Immature natural killer cell (primary cell): ENCODE measurements at regions not wholly inside any gene's neighbourhood (a gene's known extent, or its start where the extent isn't known, plus 50 kb on each side); places are given as distances from the start of the nearest gene placed in this dataset.
"Not testable (repeated sequence)": the region's sequence is repeated elsewhere in the genome, so short reads cannot be mapped to it uniquely, and the experiment has no call there.

ENCODE experiments used
- DNase-seq, 3 donors: peaks; one replicate each; pipeline ENCODE4 v3.0.0; 2022; ENCODE audit warnings: mixed read lengths in 1 of 3
- H3K27ac Mint-ChIP-seq, 6 donors: one replicate each; pipeline ENCODE4 v1.8.0; 2020; ENCODE audit warnings: mixed read lengths in 6 of 6, mild to moderate bottlenecking in 5 of 6, inconsistent platforms in 4 of 6, moderate library complexity in 3 of 6
- H3K27me3 Mint-ChIP-seq, 3 donors: one replicate each; pipeline ENCODE4 v1.8.0; 2020 to 2021; ENCODE audit warnings: low read depth in 3 of 3, mild to moderate bottlenecking in 3 of 3, mixed read lengths in 3 of 3, moderate library complexity in 3 of 3, inconsistent platforms in 1 of 3
- H3K36me3 Mint-ChIP-seq, 3 donors: one replicate each; pipeline ENCODE4 v1.8.0; 2020; ENCODE audit warnings: mixed read lengths in 3 of 3, inconsistent platforms in 2 of 3, mild to moderate bottlenecking in 2 of 3
- H3K4me1 Mint-ChIP-seq, 2 donors: one replicate each; pipeline ENCODE4 v1.8.0; 2020; ENCODE audit warnings: inconsistent platforms in 2 of 2, mild to moderate bottlenecking in 2 of 2, mixed read lengths in 2 of 2, moderate library complexity in 1 of 2
- H3K4me3 Mint-ChIP-seq, 5 donors: one replicate each; pipeline ENCODE4 v1.8.0; 2020; ENCODE audit warnings: mild to moderate bottlenecking in 5 of 5, mixed read lengths in 5 of 5, inconsistent platforms in 3 of 5, moderate library complexity in 3 of 5
- H3K9me3 Mint-ChIP-seq, 6 donors: one replicate each; pipeline ENCODE4 v1.8.0; 2020; ENCODE audit warnings: mild to moderate bottlenecking in 6 of 6, mixed read lengths in 6 of 6, inconsistent platforms in 4 of 6, moderate library complexity in 3 of 6

DNA sequence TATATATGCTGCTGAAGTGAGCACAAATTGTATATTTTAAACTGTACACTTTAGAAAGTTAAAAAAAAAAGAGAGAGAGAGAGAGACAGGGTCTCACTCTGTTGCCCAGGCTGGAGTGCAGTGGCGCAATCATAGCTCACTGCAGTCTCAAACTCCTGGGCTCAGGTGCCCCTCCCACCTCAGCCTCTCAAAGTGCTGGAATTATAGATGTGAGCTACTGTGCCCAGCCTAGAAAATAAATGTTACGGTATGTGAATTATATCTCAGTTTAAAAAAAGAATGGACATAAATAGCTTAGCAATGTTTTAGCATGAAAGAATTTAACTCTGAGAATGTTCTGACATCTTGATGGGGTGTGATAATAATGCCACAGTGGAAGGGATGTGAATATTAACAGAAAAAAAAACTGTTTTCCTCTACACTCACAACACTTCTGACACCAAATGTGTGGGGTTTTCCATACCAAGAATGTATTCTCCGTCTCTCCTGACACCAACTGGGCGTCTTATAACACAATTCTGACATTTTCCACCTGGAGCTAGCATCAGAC lies 162.1 kb downstream of the PLCE1 start:
- Mint-ChIP-seq H3K9me3 (peaks cover 0 to 4% (median 0%) of the 10 kb centered on the region in 6 donors), H3K4me3 (no peak overlapping the region), H3K4me1 (no peaks in the 10 kb centered on the region), H3K27ac (no peak overlapping the region), H3K36me3 (no peaks in the 10 kb centered on the region), H3K27me3 (no peaks in the 10 kb centered on the region)
- DNase-seq, result no peak

- H3K27ac Mint-ChIP-seq, result no peak overlapping the region
- no peaks in the 10 kb centered on the region for H3K27me3 Mint-ChIP-seq
- no peaks in the 10 kb centered on the region for H3K4me1 Mint-ChIP-seq
- H3K4me3 Mint-ChIP-seq, result no peak overlapping the region
- no peaks in the 10 kb centered on the region for H3K36me3 Mint-ChIP-seq
- peaks cover 0 to 4% (median 0%) of the 10 kb centered on the region in 6 donors for H3K9me3 Mint-ChIP-seq
- no peak for DNase-seq
Observed at GRCh38 chr10:94156453-94156852, 162.7 kb downstream of the PLCE1 start.

DNA sequence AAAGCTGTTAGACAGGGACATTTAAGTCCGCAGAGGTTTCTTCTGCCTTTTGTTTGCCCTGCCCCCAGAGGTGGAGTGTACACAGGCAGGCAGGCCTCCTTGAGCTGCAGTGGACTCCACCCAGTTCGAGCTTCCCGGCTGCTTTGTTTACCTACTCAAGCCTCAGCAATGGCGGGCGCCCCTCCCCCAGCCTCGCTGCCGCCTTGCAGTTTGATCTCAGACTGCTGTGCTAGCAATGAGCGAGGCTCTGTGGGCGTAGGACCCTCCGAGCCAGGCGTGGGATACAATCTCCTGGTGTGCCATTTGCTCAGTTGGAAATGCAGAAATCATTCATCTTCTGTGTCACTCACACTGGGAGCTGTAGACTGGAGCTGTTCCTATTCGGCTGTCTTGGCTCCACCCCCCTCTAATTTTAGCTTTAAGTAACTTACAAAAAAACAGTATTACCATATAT lies 171.5 kb downstream of the PLCE1 start:
- H3K27ac Mint-ChIP-seq, H3K4me1 Mint-ChIP-seq, DNase-seq, H3K4me3 Mint-ChIP-seq, H3K27me3 Mint-ChIP-seq, H3K36me3 Mint-ChIP-seq, H3K9me3 Mint-ChIP-seq: not testable (repeated sequence)

DNA sequence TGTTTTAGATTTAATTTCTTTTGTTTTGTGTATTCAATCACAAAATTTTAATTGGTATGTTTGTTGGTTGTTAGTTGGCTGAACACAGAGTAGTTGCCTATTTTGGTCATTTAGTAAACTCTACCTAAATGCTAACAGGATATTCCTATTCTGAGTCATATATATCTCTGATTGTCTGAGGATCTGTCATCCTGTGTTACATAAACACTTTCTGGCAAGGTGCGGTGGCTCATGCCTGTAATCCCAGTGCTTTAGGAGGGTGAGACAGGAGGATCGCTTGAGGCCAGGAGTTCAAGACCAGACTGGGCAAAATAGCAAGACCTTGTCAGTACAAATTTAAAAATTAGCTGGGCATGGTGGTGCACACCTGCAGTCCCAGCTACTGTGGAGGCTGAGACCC lies 178.6 kb downstream of the PLCE1 start:
- no peaks in the 10 kb centered on the region for H3K9me3 Mint-ChIP-seq
- no peaks in the 10 kb centered on the region for H3K4me1 Mint-ChIP-seq
- H3K36me3 Mint-ChIP-seq, result no peaks in the 10 kb centered on the region
- peaks cover 4 to 6% (median 5%) of the 10 kb centered on the region in 3 donors for H3K27me3 Mint-ChIP-seq
- H3K27ac Mint-ChIP-seq, result no peak overlapping the region
- H3K4me3 Mint-ChIP-seq, result no peak overlapping the region
- DNase-seq, result no peak

DNA sequence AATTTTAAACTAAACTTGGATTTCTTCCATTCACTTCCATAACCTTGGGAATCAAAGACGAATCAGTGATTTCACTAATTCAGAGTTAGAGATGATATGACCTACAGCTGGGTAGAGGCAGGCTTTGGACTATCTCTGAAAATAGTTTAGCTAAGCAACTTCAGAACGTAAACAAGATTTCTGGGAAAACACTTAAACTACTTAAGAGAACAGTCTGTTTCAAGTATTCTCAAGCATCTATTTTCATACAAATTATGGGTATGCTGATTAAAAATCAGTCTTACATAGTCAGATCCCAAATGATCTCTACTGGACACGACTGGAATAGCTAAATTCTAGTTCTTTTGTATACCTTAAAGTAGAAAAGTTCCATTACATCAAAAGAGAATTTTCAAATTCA lies 179.9 kb downstream of the PLCE1 start:
- H3K27me3 Mint-ChIP-seq, result peaks cover 4 to 9% (median 8%) of the 10 kb centered on the region in 3 donors
- H3K36me3 Mint-ChIP-seq, result no peaks in the 10 kb centered on the region
- H3K27ac Mint-ChIP-seq, result no peak overlapping the region
- no peak for DNase-seq
- no peaks in the 10 kb centered on the region for H3K9me3 Mint-ChIP-seq
- no peak overlapping the region for H3K4me3 Mint-ChIP-seq
- H3K4me1 Mint-ChIP-seq, result no peaks in the 10 kb centered on the region

- no peaks in the 10 kb centered on the region for H3K36me3 Mint-ChIP-seq
- no peaks in the 10 kb centered on the region for H3K9me3 Mint-ChIP-seq
- H3K27me3 Mint-ChIP-seq, result peaks cover 4 to 7% (median 6%) of the 10 kb centered on the region in 3 donors
- no peak overlapping the region for H3K27ac Mint-ChIP-seq
- no peak overlapping the region for H3K4me3 Mint-ChIP-seq
- no peaks in the 10 kb centered on the region for H3K4me1 Mint-ChIP-seq
- no peak for DNase-seq
Observed at GRCh38 chr10:94174838-94175237, 181.1 kb downstream of the PLCE1 start.

DNA sequence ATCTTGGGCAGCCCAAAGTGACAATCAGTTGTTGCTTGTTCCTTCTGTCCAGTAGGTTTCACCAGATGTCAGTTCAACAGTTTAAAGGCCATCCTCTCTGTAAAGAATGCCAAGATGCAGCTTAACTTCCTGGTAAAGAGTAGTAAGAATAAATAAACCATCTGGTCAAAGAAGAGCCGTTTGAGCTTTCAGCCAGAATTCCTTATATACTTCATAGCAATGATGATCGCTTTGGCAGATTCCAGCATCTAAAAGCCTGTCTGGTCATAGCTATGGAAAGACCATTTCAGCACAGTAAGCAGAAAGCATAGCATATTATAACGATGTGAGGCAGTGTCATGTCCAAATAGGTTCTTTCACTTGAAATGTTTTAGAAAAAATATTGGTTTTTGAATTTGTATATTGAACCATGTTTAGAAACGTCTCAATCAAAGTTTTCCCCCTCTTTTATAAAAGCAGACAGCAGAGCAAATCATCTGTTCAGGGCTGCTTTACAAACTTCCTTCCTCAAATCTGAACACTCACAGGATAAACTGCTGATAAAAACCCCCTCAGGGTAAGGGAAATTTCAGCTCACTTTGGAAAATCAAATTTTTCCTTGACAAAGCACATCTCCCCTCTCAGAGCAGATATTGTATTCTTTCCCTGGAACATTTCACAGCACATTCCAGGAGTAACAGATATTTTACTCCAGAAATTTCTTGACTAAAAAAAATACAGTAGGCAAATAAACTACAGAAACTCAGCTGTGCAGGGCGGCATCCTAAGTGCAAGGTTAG lies 184.1 kb downstream of the NOC3L start:
- Mint-ChIP-seq H3K27me3 (peaks cover 0 to 5% (median 3%) of the 10 kb centered on the region in 3 donors), H3K27ac (no peak overlapping the region), H3K4me1 (no peaks in the 10 kb centered on the region), H3K36me3 (no peaks in the 10 kb centered on the region), H3K4me3 (no peak overlapping the region), H3K9me3 (no peaks in the 10 kb centered on the region)
- DNase-seq, result no peak

- Mint-ChIP-seq H3K4me3 (no peak overlapping the region), H3K9me3 (peaks cover 0 to 2% (median 0%) of the 10 kb centered on the region in 6 donors), H3K4me1 (no peaks in the 10 kb centered on the region), H3K27me3 (peaks cover 0 to 5% (median 3%) of the 10 kb centered on the region in 3 donors), H3K27ac (no peak overlapping the region), H3K36me3 (no peaks in the 10 kb centered on the region)
- DNase-seq, result no peak
Observed at GRCh38 chr10:94180576-94180975, 182.2 kb downstream of the NOC3L start.

DNA sequence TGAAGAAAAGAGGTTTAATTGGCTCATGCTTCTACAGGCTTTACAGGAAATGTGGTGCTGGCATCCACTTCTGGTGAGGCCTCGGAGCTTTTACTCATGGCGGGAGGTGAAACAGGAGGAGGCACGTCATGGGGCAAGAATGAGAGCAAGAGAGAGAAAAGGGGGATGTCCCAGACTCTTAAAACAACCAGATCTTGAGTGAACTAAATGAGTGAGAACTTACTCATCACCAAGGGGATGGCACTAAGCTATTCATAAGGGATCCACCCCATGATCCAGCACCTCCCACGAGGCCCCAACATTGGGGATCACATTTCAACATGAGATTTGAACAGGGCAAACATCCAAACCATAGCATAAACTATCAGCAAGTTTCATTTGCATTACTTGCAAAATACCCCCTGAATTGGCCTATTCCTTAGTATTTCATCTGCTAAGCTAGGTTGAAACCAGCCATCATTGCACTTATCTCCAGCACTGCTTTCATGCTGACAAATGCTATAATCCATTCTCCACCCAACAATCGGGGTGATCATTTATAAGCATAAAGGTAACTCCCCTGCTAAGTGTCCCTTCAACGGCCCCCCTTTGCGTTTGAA lies 179.0 kb downstream of the NOC3L start:
- H3K9me3 Mint-ChIP-seq, result peaks cover 0 to 2% (median 0%) of the 10 kb centered on the region in 6 donors
- no peak overlapping the region for H3K27ac Mint-ChIP-seq
- no peaks in the 10 kb centered on the region for H3K36me3 Mint-ChIP-seq
- H3K27me3 Mint-ChIP-seq, result peaks cover 0 to 3% (median 2%) of the 10 kb centered on the region in 3 donors
- DNase-seq, result no peak
- no peaks in the 10 kb centered on the region for H3K4me1 Mint-ChIP-seq
- H3K4me3 Mint-ChIP-seq, result no peak overlapping the region

- peaks cover 4 to 6% (median 6%) of the 10 kb centered on the region in 3 donors for H3K27me3 Mint-ChIP-seq
- no peak for DNase-seq
- H3K36me3 Mint-ChIP-seq, result no peaks in the 10 kb centered on the region
- H3K27ac Mint-ChIP-seq, result no peak overlapping the region
- H3K4me3 Mint-ChIP-seq, result no peak overlapping the region
- H3K9me3 Mint-ChIP-seq, result peaks cover 0 to 2% (median 0%) of the 10 kb centered on the region in 6 donors
- H3K4me1 Mint-ChIP-seq, result no peaks in the 10 kb centered on the region
Observed at GRCh38 chr10:94186722-94187121, 176.0 kb downstream of the NOC3L start.

- Mint-ChIP-seq H3K27ac (no peak overlapping the region), H3K4me1 (no peaks in the 10 kb centered on the region), H3K4me3 (no peak overlapping the region), H3K9me3 (no peaks in the 10 kb centered on the region), H3K27me3 (peaks cover 4 to 11% (median 9%) of the 10 kb centered on the region in 3 donors), H3K36me3 (no peaks in the 10 kb centered on the region)
- no peak for DNase-seq
Observed at GRCh38 chr10:94192333-94192732, 170.4 kb downstream of the NOC3L start.

GRCh38 chr10:94192974-94193373 lies 169.8 kb downstream of the NOC3L start:
- no peak for DNase-seq
- Mint-ChIP-seq H3K27me3 (peaks cover 4 to 9% (median 7%) of the 10 kb centered on the region in 3 donors), H3K4me1 (no peaks in the 10 kb centered on the region), H3K9me3 (no peaks in the 10 kb centered on the region), H3K4me3 (no peak overlapping the region), H3K36me3 (no peaks in the 10 kb centered on the region), H3K27ac (no peak overlapping the region)

DNA sequence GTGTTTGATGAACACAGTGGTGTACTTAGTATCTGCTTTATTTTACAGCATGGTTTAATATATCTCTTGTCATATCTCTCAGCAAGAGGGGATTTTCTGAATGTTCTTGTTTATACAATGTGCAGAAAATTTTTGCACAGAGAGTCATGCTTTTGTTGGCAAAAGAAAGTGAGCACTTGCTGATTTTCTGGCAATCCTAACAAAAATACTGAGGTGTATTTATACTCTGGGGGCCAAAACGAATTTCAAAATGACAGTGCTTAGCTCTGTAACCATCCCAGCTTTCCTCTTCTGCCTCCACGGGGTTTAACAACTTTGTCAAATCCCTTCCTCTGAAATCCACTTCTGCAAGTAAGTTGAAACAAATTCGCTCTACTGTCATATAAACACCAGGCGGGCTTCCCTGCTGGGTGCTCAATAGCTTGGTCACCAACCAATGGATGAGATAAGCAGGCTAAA lies 169.2 kb downstream of the NOC3L start:
- Mint-ChIP-seq H3K9me3 (no peaks in the 10 kb centered on the region), H3K27me3 (peaks cover 4 to 9% (median 6%) of the 10 kb centered on the region in 3 donors), H3K4me3 (no peak overlapping the region), H3K27ac (no peak overlapping the region), H3K4me1 (no peaks in the 10 kb centered on the region), H3K36me3 (no peaks in the 10 kb centered on the region)
- no peak for DNase-seq

- no peak overlapping the region for H3K27ac Mint-ChIP-seq
- no peaks in the 10 kb centered on the region for H3K9me3 Mint-ChIP-seq
- peaks cover 4 to 9% (median 6%) of the 10 kb centered on the region in 3 donors for H3K27me3 Mint-ChIP-seq
- no peak overlapping the region for H3K4me3 Mint-ChIP-seq
- no peaks in the 10 kb centered on the region for H3K36me3 Mint-ChIP-seq
- no peaks in the 10 kb centered on the region for H3K4me1 Mint-ChIP-seq
- DNase-seq, result no peak
Observed at GRCh38 chr10:94194256-94194655, 168.5 kb downstream of the NOC3L start.
